Neural crest cell (in vitro differentiated cells): ENCODE measurements at regions not wholly inside any gene's neighbourhood (a gene's known extent, or its start where the extent isn't known, plus 50 kb on each side); places are given as distances from the start of the nearest gene placed in this dataset.

Experiments
- DNase-seq: peaks from one replicate; pipeline ENCODE4 v3.0.0; 2021; ENCODE audit warnings: low read depth, mixed read lengths, low spot score
- H3K27ac Mint-ChIP-seq: one replicate; pipeline ENCODE4 v1.8.0; 2021; ENCODE audit warnings: mild to moderate bottlenecking, mixed read lengths; ENCODE audit not compliant: unreplicated experiment
- H3K27me3 Mint-ChIP-seq: 2 replicates; pipeline ENCODE4 v1.8.0; 2021; ENCODE audit warnings: low read depth, mild to moderate bottlenecking, mixed read lengths
- H3K36me3 Mint-ChIP-seq: 2 replicates; pipeline ENCODE4 v1.8.0; 2021; ENCODE audit warnings: low read depth, mild to moderate bottlenecking, mixed read lengths
- H3K4me1 Mint-ChIP-seq: 2 replicates; pipeline ENCODE4 v1.8.0; 2021; ENCODE audit warnings: mixed read lengths
- H3K4me3 Mint-ChIP-seq: one replicate; pipeline ENCODE4 v1.8.0; 2021; ENCODE audit warnings: mild to moderate bottlenecking, mixed read lengths
- H3K9me3 Mint-ChIP-seq: 2 replicates; pipeline ENCODE4 v1.8.0; 2021; ENCODE audit warnings: mixed read lengths
- CTCF ChIP-seq: fragments of 200-600 bp; sonication (generic); conservative IDR thresholded peaks from 2 replicates; pipeline ENCODE4 v1.5.0; 2021; ENCODE audit warnings: antibody characterized with exemption, mild to moderate bottlenecking

DNA sequence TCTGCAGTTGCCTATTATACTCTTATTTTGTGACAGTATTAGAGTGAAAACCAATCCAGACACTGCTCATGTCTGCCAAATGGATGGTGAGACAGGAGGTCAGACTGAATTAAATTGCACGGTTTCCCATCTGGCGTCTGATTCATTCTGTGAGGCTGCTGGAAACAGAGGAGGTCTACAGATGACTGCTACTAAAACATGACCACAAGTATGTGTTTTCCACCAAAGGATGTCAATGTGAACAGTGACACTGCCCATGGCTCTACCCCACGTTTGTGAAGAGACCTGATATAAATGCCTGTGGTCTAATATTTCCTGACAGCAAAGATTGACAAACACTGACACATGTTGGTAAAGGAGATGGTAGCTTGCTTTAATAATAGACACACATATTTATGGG, 104.3 kb upstream of the ST6GAL2 start:
- Mint-ChIP-seq H3K4me1 (no peaks in the 10 kb centered on the region), H3K27me3 (no peaks in the 10 kb centered on the region), H3K27ac (no peak overlapping the region)

DNA sequence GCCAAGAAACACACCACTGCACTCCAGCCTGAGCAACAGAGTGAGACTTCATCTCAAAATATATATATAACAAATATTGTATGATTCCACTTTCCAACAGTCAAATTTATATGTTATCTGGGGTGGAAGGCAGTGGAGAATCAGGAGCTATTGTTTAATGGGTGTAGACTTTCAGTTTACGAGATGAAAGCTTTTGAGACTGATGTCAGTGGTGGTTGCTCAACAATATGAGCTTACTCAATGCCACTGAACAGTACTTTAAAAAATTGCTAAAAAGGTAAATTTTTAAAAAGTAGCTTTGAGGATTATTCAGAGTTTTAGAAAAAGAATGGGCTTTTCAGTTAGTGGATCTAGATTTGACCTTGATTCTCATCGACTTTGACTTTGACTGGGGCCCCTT, 105.9 kb upstream of the ST6GAL2 start:
- Mint-ChIP-seq H3K27ac (no peak overlapping the region), H3K4me3 (no peak overlapping the region), H3K9me3 (no peaks in the 10 kb centered on the region), H3K4me1 (peaks cover 3% of the 10 kb centered on the region), H3K36me3 (no peaks in the 10 kb centered on the region), H3K27me3 (no peaks in the 10 kb centered on the region)
- no peak for TF ChIP-seq CTCF
- DNase-seq = no peak

More for the DNA sequence above, 104.3 kb upstream of the ST6GAL2 start:
- H3K4me3 Mint-ChIP-seq = no peak overlapping the region
- H3K36me3 Mint-ChIP-seq = no peaks in the 10 kb centered on the region
- TF ChIP-seq CTCF = no peak
- no peak for DNase-seq
- H3K9me3 Mint-ChIP-seq = no peaks in the 10 kb centered on the region

GRCh38 chr2:106995556-106995955, 109.6 kb upstream of the ST6GAL2 start:
- Mint-ChIP-seq H3K27ac (no peak overlapping the region), H3K9me3 (no peaks in the 10 kb centered on the region), H3K4me1 (peaks cover 3% of the 10 kb centered on the region), H3K36me3 (no peaks in the 10 kb centered on the region), H3K4me3 (no peak overlapping the region), H3K27me3 (peaks cover 8% of the 10 kb centered on the region)
- no peak for DNase-seq
- no peak for TF ChIP-seq CTCF

DNA sequence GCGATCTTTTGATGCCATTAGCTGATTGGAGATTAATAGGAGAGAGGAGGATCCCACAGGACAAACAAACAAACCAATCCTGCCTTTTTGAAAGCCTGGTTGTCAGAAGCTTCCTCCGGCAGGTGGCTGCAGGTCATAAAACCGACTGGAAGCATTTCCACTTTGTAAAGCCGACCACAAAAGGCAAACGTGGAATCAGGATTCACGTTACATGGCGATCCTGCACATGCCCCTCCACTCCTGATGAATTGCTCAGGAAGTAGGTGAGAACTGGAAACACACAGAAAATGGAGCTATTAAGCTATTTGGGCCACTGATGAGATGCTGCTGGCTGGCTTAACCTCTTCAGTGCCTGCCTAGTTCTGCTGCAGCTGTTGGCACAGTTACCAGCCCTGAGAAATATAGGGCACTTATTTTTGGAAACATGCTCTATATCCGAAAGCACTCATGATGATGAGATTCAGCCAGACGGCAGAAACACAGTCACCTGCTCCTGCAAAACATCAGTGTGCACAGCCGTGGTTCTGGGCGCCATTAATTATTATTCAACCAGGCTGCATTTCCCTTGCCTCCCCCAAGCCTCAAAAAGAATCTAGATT, 110.3 kb upstream of the ST6GAL2 start:
- no peaks in the 10 kb centered on the region for H3K9me3 Mint-ChIP-seq
- H3K27me3 Mint-ChIP-seq = peaks cover 8% of the 10 kb centered on the region
- H3K36me3 Mint-ChIP-seq = no peaks in the 10 kb centered on the region
- peaks cover 3% of the 10 kb centered on the region for H3K4me1 Mint-ChIP-seq
- H3K4me3 Mint-ChIP-seq = no peak overlapping the region
- H3K27ac Mint-ChIP-seq = no peak overlapping the region
- no peak for TF ChIP-seq CTCF
- DNase-seq = no peak

DNA sequence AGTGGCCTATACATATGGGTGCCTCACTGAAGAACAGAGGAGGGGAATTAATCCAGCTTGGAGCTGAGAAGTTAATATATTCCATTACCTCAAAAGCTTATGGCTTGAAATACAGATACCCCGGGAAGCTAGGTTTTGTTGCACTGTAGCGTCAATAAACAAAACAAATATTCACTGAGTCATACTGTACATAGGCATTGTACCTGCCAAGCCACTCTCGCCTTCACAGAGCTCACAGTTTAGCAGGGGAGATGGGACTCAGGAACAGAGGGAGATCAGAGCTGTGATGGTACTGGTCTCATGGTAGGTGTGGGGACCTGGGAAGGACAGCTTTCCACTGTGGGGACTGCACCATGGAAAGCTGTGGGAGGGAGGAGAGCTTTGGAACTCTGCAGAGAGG, 111.2 kb upstream of the ST6GAL2 start:
- peaks cover 3% of the 10 kb centered on the region for H3K4me1 Mint-ChIP-seq
- no peaks in the 10 kb centered on the region for H3K9me3 Mint-ChIP-seq
- H3K27me3 Mint-ChIP-seq = peaks cover 8% of the 10 kb centered on the region
- H3K27ac Mint-ChIP-seq = peak overlapping the region; percentile 19
- no peaks in the 10 kb centered on the region for H3K36me3 Mint-ChIP-seq
- H3K4me3 Mint-ChIP-seq = no peak overlapping the region
- no peak for DNase-seq
- TF ChIP-seq CTCF = no peak
